Astrocyte (in vitro differentiated cells and primary cell): ENCODE measurements at regions not wholly inside any gene's neighbourhood (a gene's known extent, or its start where the extent isn't known, plus 50 kb on each side); places are given as distances from the start of the nearest gene placed in this dataset.

ENCODE experiments used
- EZH2 ChIP-seq: IDR thresholded peaks from 2 replicates; pipeline ENCODE4 v1.6.1; 2012; ENCODE audit warnings: mild to moderate bottlenecking, low read length, inconsistent platforms; ENCODE audit not compliant: insufficient read depth
- TF ChIP-seq, protein P1 (sequence below): IDR thresholded peaks from 2 replicates; pipeline ENCODE4 v1.5.1; 2011; ENCODE audit warnings: low read depth, mild to moderate bottlenecking, inconsistent platforms, low read length, moderate library complexity; ENCODE audit not compliant: insufficient read depth

DNA sequence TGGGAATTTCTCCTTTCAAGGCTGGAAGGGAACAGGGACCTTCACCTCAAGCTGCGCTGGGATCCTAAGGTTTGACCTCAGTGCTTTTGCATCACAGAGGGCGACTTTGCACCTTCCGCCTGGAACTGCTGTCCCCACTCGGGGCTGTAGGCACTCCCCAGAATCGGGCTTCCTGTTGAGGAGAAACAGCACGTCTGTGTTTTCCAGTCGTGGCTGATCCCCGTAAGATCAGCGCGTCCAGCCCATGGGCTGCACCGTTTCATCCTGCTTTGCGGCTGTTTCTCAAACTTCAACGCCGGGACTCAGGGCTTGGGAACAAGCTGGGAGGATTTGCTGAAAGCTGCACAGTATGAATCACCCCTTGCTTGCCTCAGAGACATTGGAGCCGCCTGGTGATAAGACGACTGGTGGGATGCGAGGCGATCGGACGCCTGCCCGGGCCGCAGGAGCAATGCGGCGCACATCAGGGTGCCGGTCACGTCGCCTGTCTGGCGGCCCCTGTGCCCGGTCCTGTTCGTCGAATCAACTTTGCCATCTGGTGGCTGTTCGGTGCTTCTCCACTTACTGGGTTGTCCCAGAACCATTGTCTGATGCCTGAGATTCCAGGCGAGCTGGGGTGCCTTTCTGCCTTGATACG lies 53.6 kb upstream of the FRMD1 start:
- TF ChIP-seq, protein P1, sequence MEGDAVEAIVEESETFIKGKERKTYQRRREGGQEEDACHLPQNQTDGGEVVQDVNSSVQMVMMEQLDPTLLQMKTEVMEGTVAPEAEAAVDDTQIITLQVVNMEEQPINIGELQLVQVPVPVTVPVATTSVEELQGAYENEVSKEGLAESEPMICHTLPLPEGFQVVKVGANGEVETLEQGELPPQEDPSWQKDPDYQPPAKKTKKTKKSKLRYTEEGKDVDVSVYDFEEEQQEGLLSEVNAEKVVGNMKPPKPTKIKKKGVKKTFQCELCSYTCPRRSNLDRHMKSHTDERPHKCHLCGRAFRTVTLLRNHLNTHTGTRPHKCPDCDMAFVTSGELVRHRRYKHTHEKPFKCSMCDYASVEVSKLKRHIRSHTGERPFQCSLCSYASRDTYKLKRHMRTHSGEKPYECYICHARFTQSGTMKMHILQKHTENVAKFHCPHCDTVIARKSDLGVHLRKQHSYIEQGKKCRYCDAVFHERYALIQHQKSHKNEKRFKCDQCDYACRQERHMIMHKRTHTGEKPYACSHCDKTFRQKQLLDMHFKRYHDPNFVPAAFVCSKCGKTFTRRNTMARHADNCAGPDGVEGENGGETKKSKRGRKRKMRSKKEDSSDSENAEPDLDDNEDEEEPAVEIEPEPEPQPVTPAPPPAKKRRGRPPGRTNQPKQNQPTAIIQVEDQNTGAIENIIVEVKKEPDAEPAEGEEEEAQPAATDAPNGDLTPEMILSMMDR: peak; percentile 28
- no peak for TF ChIP-seq EZH2
